ENCODE measurements at regions not wholly inside any gene's neighbourhood (a gene's known extent, or its start where the extent isn't known, plus 50 kb on each side); places are given as distances from the start of the nearest gene placed in this dataset.

GRCh38 chr13:81773263-81773662 is 1432.3 kb upstream of the SPRY2 start:
- TF ChIP-seq EZH2 (IDR thresholded peaks at IDR 0.05): no peak
- TF ChIP-seq POLR2AphosphoS5 (IDR thresholded peaks at IDR 0.05; ENCODE audit: borderline replicate concordance, low read depth, low read length): no peak

Measured in SK-N-MC (cell line).